ENCODE measurements at regions not wholly inside any gene's neighbourhood (a gene's known extent, or its start where the extent isn't known, plus 50 kb on each side); places are given as distances from the start of the nearest gene placed in this dataset.

- FAIRE-seq = no peak
- peaks cover 3% of the 10 kb centered on the region for H3K9me3 Mint-ChIP-seq (ENCODE audit: unreplicated experiment)
- no peak overlapping the region for H3K4me3 Mint-ChIP-seq (ENCODE audit: unreplicated experiment)
Observed at GRCh38 chr5:145632701-145633100, 202.4 kb downstream of the PRELID2 start.

GRCh38 chr5:145629047-145629446, 206.1 kb downstream of the PRELID2 start:
- no peak overlapping the region for H3K27ac ChIP-seq (ENCODE audit: low read depth, low read length)
- no peak for TF ChIP-seq EZH2 (IDR thresholded peaks at IDR 0.05; ENCODE audit: insufficient read depth, low read length)
- no peak for TF ChIP-seq CTCF (IDR thresholded peaks at IDR 0.05; ENCODE audit: insufficient read depth, low read depth, low read length)

More at GRCh38 chr5:145632701-145633100, 202.4 kb downstream of the PRELID2 start:
- Histone ChIP-seq H3K4me3 (ENCODE audit: insufficient read depth, low read depth, low read length) (no peak overlapping the region), H3K9ac (ENCODE audit: low read length) (no peak overlapping the region), H3K4me2 (ENCODE audit: low read length) (no peak overlapping the region), H3K79me2 (ENCODE audit: insufficient read depth, low read length) (no peaks in the 10 kb centered on the region), H3K9me3 (ENCODE audit: insufficient read depth, low read depth, low read length) (no peaks in the 10 kb centered on the region), H3K27ac (ENCODE audit: low read depth, low read length) (no peak overlapping the region), H3K36me3 (ENCODE audit: insufficient read depth, low read length) (no peaks in the 10 kb centered on the region), H4K20me1 (ENCODE audit: insufficient read depth, low read length) (no peaks in the 10 kb centered on the region), H3K27me3 (ENCODE audit: insufficient read depth, low read length) (no peaks in the 10 kb centered on the region), H2AFZ (ENCODE audit: low read depth, low read length) (no peak overlapping the region), H3K4me1 (ENCODE audit: insufficient read depth, low read length) (no peaks in the 10 kb centered on the region)
- Mint-ChIP-seq H3K27me3 (ENCODE audit: low read depth, unreplicated experiment) (no peaks in the 10 kb centered on the region), H3K4me1 (ENCODE audit: low read depth, unreplicated experiment) (peaks cover 7% of the 10 kb centered on the region), H3K27ac (ENCODE audit: unreplicated experiment) (no peak overlapping the region), H3K36me3 (ENCODE audit: low read depth, unreplicated experiment) (no peaks in the 10 kb centered on the region)
- DNase-seq (ENCODE audit: low read depth) = no peak
- TF ChIP-seq CTCF (IDR thresholded peaks at IDR 0.05; ENCODE audit: insufficient read depth, low read depth, low read length) (no peak), EZH2 (IDR thresholded peaks at IDR 0.05; ENCODE audit: insufficient read depth, low read length) (no peak)

GRCh38 chr5:145628525-145628924, 206.6 kb downstream of the PRELID2 start:
- Histone ChIP-seq H3K27ac (ENCODE audit: low read depth, low read length) (no peak overlapping the region), H3K4me2 (ENCODE audit: low read length) (no peak overlapping the region), H3K9me3 (ENCODE audit: insufficient read depth, low read depth, low read length) (no peaks in the 10 kb centered on the region), H2AFZ (ENCODE audit: low read depth, low read length) (no peak overlapping the region), H3K4me3 (ENCODE audit: insufficient read depth, low read depth, low read length) (no peak overlapping the region), H4K20me1 (ENCODE audit: insufficient read depth, low read length) (no peaks in the 10 kb centered on the region), H3K4me1 (ENCODE audit: insufficient read depth, low read length) (no peaks in the 10 kb centered on the region), H3K9ac (ENCODE audit: low read length) (no peak overlapping the region), H3K79me2 (ENCODE audit: insufficient read depth, low read length) (no peaks in the 10 kb centered on the region), H3K27me3 (ENCODE audit: insufficient read depth, low read length) (no peaks in the 10 kb centered on the region), H3K36me3 (ENCODE audit: insufficient read depth, low read length) (no peaks in the 10 kb centered on the region)
- H3K27me3 Mint-ChIP-seq (ENCODE audit: low read depth, unreplicated experiment) = no peaks in the 10 kb centered on the region
- H3K4me3 Mint-ChIP-seq (ENCODE audit: unreplicated experiment) = no peak overlapping the region
- FAIRE-seq (no peak), DNase-seq (ENCODE audit: low read depth) (no peak)
- TF ChIP-seq EZH2 (IDR thresholded peaks at IDR 0.05; ENCODE audit: insufficient read depth, low read length) (no peak), CTCF (IDR thresholded peaks at IDR 0.05; ENCODE audit: insufficient read depth, low read depth, low read length) (no peak)
- H3K9me3 Mint-ChIP-seq (ENCODE audit: unreplicated experiment) = no peaks in the 10 kb centered on the region
- H3K4me1 Mint-ChIP-seq (ENCODE audit: low read depth, unreplicated experiment) = no peaks in the 10 kb centered on the region
- H3K27ac Mint-ChIP-seq (ENCODE audit: unreplicated experiment) = no peak overlapping the region
- H3K36me3 Mint-ChIP-seq (ENCODE audit: low read depth, unreplicated experiment) = no peaks in the 10 kb centered on the region

More at GRCh38 chr5:145629047-145629446, 206.1 kb downstream of the PRELID2 start:
- H3K36me3 Mint-ChIP-seq (ENCODE audit: low read depth, unreplicated experiment) = no peaks in the 10 kb centered on the region
- Histone ChIP-seq H4K20me1 (ENCODE audit: insufficient read depth, low read length) (no peaks in the 10 kb centered on the region), H2AFZ (ENCODE audit: low read depth, low read length) (no peak overlapping the region), H3K9me3 (ENCODE audit: insufficient read depth, low read depth, low read length) (no peaks in the 10 kb centered on the region), H3K4me3 (ENCODE audit: insufficient read depth, low read depth, low read length) (no peak overlapping the region), H3K4me1 (ENCODE audit: insufficient read depth, low read length) (no peaks in the 10 kb centered on the region), H3K36me3 (ENCODE audit: insufficient read depth, low read length) (no peaks in the 10 kb centered on the region), H3K4me2 (ENCODE audit: low read length) (no peak overlapping the region), H3K79me2 (ENCODE audit: insufficient read depth, low read length) (no peaks in the 10 kb centered on the region), H3K27me3 (ENCODE audit: insufficient read depth, low read length) (no peaks in the 10 kb centered on the region), H3K9ac (ENCODE audit: low read length) (no peak overlapping the region)
- H3K27ac Mint-ChIP-seq (ENCODE audit: unreplicated experiment) = no peak overlapping the region
- no peak for FAIRE-seq
- H3K4me3 Mint-ChIP-seq (ENCODE audit: unreplicated experiment) = no peak overlapping the region
- no peaks in the 10 kb centered on the region for H3K27me3 Mint-ChIP-seq (ENCODE audit: low read depth, unreplicated experiment)
- H3K9me3 Mint-ChIP-seq (ENCODE audit: unreplicated experiment) = peaks cover under 1% of the 10 kb centered on the region
- DNase-seq (ENCODE audit: low read depth) = no peak
- no peaks in the 10 kb centered on the region for H3K4me1 Mint-ChIP-seq (ENCODE audit: low read depth, unreplicated experiment)

Data from astrocyte (in vitro differentiated cells and primary cell).